OCI-LY3 (cell line): ENCODE measurements at regions not wholly inside any gene's neighbourhood (a gene's known extent, or its start where the extent isn't known, plus 50 kb on each side); places are given as distances from the start of the nearest gene placed in this dataset.

Source experiments
- EZH2phosphoT487 ChIP-seq: fragments of 200-600 bp; shearing (Covaris generic); IDR thresholded peaks from 2 replicates; pipeline ENCODE4 v1.6.1; 2018; ENCODE audit warnings: antibody characterized with exemption, mixed run types, low read depth
- TF ChIP-seq, protein P1 (sequence below): fragments of 200-600, 300-600 bp; sonication (generic); IDR thresholded peaks from 2 replicates; pipeline ENCODE4 v1.5.1; 2014; ENCODE audit warnings: antibody characterized with exemption, low read length, low read depth

DNA sequence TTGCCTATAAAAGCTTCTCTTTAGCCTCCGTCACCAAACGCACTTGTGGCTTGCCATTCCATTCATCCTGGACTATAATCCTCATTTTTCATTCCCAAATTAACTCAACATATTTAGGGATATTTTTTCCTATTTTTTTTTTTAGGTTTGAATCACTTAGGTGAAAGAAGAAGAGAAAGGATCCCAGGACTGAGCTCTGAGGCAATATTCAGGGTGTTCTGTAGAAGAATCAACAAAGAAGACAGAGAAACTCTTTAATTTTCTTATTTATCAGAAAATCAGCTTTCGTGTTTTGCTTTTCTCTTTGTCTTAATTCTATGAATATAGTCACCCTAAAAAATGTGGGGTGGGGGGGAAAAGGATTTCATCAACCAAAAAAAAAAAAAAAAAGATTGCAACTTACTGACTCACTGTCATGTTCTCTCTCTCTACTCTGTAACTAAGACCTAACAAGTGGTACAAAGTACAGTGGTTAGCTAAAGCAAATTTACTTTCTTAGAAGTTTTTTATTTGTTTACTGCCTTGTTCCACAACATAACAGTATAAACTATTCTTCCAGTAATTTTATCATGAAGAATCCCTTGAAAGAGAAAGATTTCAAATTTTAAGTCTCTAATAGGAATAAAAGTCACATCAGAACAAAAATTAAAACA, 272.0 kb downstream of the DHX15 start:
- TF ChIP-seq, protein P1, sequence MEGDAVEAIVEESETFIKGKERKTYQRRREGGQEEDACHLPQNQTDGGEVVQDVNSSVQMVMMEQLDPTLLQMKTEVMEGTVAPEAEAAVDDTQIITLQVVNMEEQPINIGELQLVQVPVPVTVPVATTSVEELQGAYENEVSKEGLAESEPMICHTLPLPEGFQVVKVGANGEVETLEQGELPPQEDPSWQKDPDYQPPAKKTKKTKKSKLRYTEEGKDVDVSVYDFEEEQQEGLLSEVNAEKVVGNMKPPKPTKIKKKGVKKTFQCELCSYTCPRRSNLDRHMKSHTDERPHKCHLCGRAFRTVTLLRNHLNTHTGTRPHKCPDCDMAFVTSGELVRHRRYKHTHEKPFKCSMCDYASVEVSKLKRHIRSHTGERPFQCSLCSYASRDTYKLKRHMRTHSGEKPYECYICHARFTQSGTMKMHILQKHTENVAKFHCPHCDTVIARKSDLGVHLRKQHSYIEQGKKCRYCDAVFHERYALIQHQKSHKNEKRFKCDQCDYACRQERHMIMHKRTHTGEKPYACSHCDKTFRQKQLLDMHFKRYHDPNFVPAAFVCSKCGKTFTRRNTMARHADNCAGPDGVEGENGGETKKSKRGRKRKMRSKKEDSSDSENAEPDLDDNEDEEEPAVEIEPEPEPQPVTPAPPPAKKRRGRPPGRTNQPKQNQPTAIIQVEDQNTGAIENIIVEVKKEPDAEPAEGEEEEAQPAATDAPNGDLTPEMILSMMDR = no peak
- TF ChIP-seq EZH2phosphoT487 = no peak
